GM04504 (cell line): ENCODE measurements at regions not wholly inside any gene's neighbourhood (a gene's known extent, or its start where the extent isn't known, plus 50 kb on each side); places are given as distances from the start of the nearest gene placed in this dataset.
"Not testable (repeated sequence)": the region's sequence is repeated elsewhere in the genome, so short reads cannot be mapped to it uniquely, and the experiment has no call there.

Source experiments
- DNase-seq: peaks from one replicate; pipeline ENCODE4 v3.0.0-alpha.2; 2012; ENCODE audit warnings: low read depth

- no peak for DNase-seq
These were observed 77.3 kb downstream of the PPCDC start for GRCh38 chr15:75100679-75101078.

- peak; percentile 66 for DNase-seq
These were observed 81.6 kb downstream of the PPCDC start for GRCh38 chr15:75104804-75105557.

GRCh38 chr15:75107516-75107907, 84.1 kb downstream of the PPCDC start:
- no peak for DNase-seq

- peak; percentile 68 for DNase-seq
These were observed 84.8 kb downstream of the PPCDC start for GRCh38 chr15:75107908-75108838.

- DNase-seq, result no peak
These were observed 85.8 kb downstream of the PPCDC start for GRCh38 chr15:75109021-75109735.

GRCh38 chr15:75109736-75110130, 86.3 kb downstream of the PPCDC start:
- DNase-seq, result no peak

- DNase-seq, result no peak
These were observed 89.0 kb downstream of the PPCDC start for GRCh38 chr15:75112278-75112847.

GRCh38 chr15:75112848-75113492, 88.7 kb upstream of the C15orf39 start:
- DNase-seq, result no peak

- no peak for DNase-seq
These were observed 87.4 kb upstream of the C15orf39 start for GRCh38 chr15:75114327-75114726.

GRCh38 chr15:75114796-75115195, 86.9 kb upstream of the C15orf39 start:
- DNase-seq, result no peak

GRCh38 chr15:75115411-75115913, 86.2 kb upstream of the C15orf39 start:
- not testable (repeated sequence) for DNase-seq

GRCh38 chr15:75116143-75116542, 85.5 kb upstream of the C15orf39 start:
- DNase-seq, result not testable (repeated sequence)

GRCh38 chr15:75117993-75118392, 83.7 kb upstream of the C15orf39 start:
- DNase-seq, result no peak

- DNase-seq, result not testable (repeated sequence)
These were observed 82.4 kb upstream of the C15orf39 start for GRCh38 chr15:75119312-75119711.

- DNase-seq, result no peak
These were observed 80.2 kb upstream of the C15orf39 start for GRCh38 chr15:75121491-75121890.

- peak; percentile 85 for DNase-seq
These were observed 78.3 kb upstream of the C15orf39 start for GRCh38 chr15:75123395-75123794.

- not testable (repeated sequence) for DNase-seq
These were observed 77.4 kb upstream of the C15orf39 start for GRCh38 chr15:75124278-75124677.

GRCh38 chr15:75125935-75126334, 75.7 kb upstream of the C15orf39 start:
- no peak for DNase-seq

- no peak for DNase-seq
These were observed 74.7 kb upstream of the C15orf39 start for GRCh38 chr15:75126864-75127580.

- DNase-seq, result no peak
These were observed 71.9 kb upstream of the C15orf39 start for GRCh38 chr15:75129788-75130187.

- DNase-seq, result no peak
These were observed 70.4 kb upstream of the C15orf39 start for GRCh38 chr15:75131269-75131643.
